ENCODE measurements at regions not wholly inside any gene's neighbourhood (a gene's known extent, or its start where the extent isn't known, plus 50 kb on each side); places are given as distances from the start of the nearest gene placed in this dataset.

DNA sequence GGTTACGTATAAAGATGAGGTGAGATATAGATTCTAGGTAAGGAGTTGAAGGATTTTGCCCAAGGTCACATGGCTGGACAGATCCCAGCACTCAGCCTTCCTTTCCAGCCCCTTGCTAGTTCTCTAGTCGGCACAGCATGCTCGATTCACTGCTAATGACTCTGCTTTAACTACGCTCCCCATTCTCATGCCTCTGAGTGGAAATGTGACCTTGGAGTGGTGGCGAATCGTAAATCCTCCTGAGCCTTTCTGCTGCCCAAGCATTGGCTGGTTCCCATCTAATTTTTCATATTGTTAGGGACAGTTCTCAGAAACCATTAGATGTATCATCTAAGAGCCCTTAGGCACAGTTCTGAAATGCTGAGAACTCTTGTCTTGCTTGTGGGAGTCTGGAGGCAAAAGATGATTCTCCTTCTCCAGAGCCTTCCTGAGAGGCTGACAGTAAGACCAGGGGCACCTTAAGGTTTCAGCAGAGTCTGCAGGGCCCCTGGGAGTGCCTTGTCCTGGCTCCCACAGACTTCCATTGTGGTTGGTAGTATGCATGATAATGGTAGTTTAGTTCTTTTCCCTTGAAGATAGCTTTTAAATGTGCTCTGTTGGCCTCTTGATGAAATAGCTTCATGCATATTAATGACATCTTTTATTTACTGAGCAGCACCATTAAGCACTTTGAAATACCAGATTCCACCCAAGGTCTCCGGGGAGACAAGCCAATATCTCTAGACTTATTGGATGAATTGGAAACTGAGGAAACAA is 377.8 kb upstream of the SLC14A2 start:
- ATAC-seq (ENCODE audit: low read depth) (no peak), DNase-seq (no peak)
- Histone ChIP-seq H2BK5ac (ENCODE audit: low read depth, low read length, poor library complexity, severe bottlenecking) (no peak overlapping the region), H4K8ac (ENCODE audit: low read depth in 2 of 2, low read length in 2 of 2) (no peak overlapping the region), H3K4me1 (ENCODE audit: control insufficient read depth, insufficient read depth, low read length) (peaks cover 7% of the 10 kb centered on the region), H2BK15ac (ENCODE audit: low read depth, low read length) (no peak overlapping the region), H3K36me3 (ENCODE audit: control insufficient read depth, insufficient read depth, low read length) (no peaks in the 10 kb centered on the region), H3K9ac (ENCODE audit: low read depth, low read length) (no peak overlapping the region), H3K14ac (replicated peaks; ENCODE audit: low read depth, low read length) (no peak overlapping the region), H3K27me3 (ENCODE audit: control insufficient read depth, insufficient read depth, low read length) (peaks cover 4% of the 10 kb centered on the region), H2AFZ (replicated peaks; ENCODE audit: low read length, poor library complexity) (no peak overlapping the region), H3K79me1 (ENCODE audit: low read depth in 1 of 2, low read length in 2 of 2) (no peaks in the 10 kb centered on the region), H3K18ac (ENCODE audit: low read depth, low read length) (peak overlapping the region; percentile 64; the same call in 1 of the 2 replicates), H3K27ac (ENCODE audit: insufficient read depth, low read length) (no peak overlapping the region), H4K20me1 (ENCODE audit: insufficient read depth, low read length) (no peaks in the 10 kb centered on the region), H4K5ac (ENCODE audit: low read depth, low read length) (no peak overlapping the region), H2BK20ac (ENCODE audit: low read depth, low read length) (no peak overlapping the region), H2AK9ac (replicated peaks; ENCODE audit: low read depth, low read length, poor library complexity) (no peak overlapping the region), H3K4ac (ENCODE audit: low read depth, low read length) (no peak overlapping the region), H3K4me3 (ENCODE audit: insufficient read depth, low read depth, low read length) (no peak overlapping the region), H4K91ac (ENCODE audit: insufficient read depth, low read depth, low read length) (no peak overlapping the region), H3K56ac (ENCODE audit: extremely low read depth, insufficient read depth, low read length) (no peak overlapping the region), H3K9me1 (ENCODE audit: insufficient read depth, low read length) (0 out of 2 replicates have a peak, but pooled peaks cover 4% of the 10 kb centered on the region), H3K9me3 (ENCODE audit: control insufficient read depth, insufficient read depth, low read length) (no peaks in the 10 kb centered on the region), H3K4me2 (ENCODE audit: low read depth, low read length) (no peak overlapping the region), H2BK120ac (ENCODE audit: low read depth, low read length) (no peak overlapping the region), H3K23ac (ENCODE audit: low read depth, low read length) (no peak overlapping the region), H2AK5ac (ENCODE audit: low read depth, low read length) (no peak overlapping the region)
- ChIA-PET CTCF (no interaction called here), POLR2A (ENCODE audit: unreplicated experiment) (no interaction called here)
- TF ChIP-seq RFX5 (IDR thresholded peaks at IDR 0.05; ENCODE audit: low read depth, low read length) = no peak
- BruUV-seq (replicated peaks) = no TSS peak
- 100% methylated on average over 1 of the region's 7 CpGs; no CpG with 5 or more reads in 1 of the 2 experiments for WGBS, 2 experiments (ENCODE audit: extremely low coverage in 2 of 2, insufficient read length in 1 of 2)
- in situ Hi-C loops (cut with MboI; ENCODE audit: low sequenced_read_pairs) (no loop called here), dilution Hi-C loops (cut with HindIII; ENCODE audit: low sequenced_read_pairs, unreplicated experiment) (no loop called here), intact Hi-C loops (cut with micrococcal nuclease) (loop anchor here (10.0 kb wide), 1 partner anchor 1573 kb away; no protein-coding TSS in a partner anchor)

Measured in IMR-90 (cell line).